MM.1S (cell line): ENCODE measurements at regions not wholly inside any gene's neighbourhood (a gene's known extent, or its start where the extent isn't known, plus 50 kb on each side); places are given as distances from the start of the nearest gene placed in this dataset.

Experiments used
- CTCF ChIP-seq: fragments of 300-600 bp; sonication (generic); IDR thresholded peaks from 2 replicates; pipeline ENCODE4 v1.5.1; 2016; ENCODE audit warnings: antibody characterized with exemption, low read length, mixed read lengths
- EZH2 ChIP-seq: fragments of 300-600 bp; sonication (generic); optimal IDR thresholded peaks from 2 replicates; pipeline ENCODE3; 2017; ENCODE audit warnings: low read depth, mild to moderate bottlenecking, antibody characterized with exemption, low read length, mixed read lengths

- TF ChIP-seq CTCF (no peak), EZH2 (no peak)
These were observed 830.6 kb downstream of the SLC4A3 start for GRCh38 chr2:220458051-220458450.
